A673 (cell line): ENCODE measurements at regions not wholly inside any gene's neighbourhood (a gene's known extent, or its start where the extent isn't known, plus 50 kb on each side); places are given as distances from the start of the nearest gene placed in this dataset.

Experiments used
- BruUV-seq: library from RNA; stranded (reverse); fragments of 400-500 nt; replicated peaks from 2 replicates; lab custom pipeline; 2021; lab: Mats Ljungman, UMichigan
- CTCF ChIA-PET: fragments of 300-600 bp; sonication (Branson Sonifier 250); formaldehyde crosslinking; loops from one replicate; lab custom pipeline; 2022; ENCODE audit warnings: antibody characterized with exemption; lab: Charles Lee
- POLR2A ChIA-PET: fragments of 300-600 bp; sonication (Branson Sonifier 250); formaldehyde crosslinking; loops from one replicate; lab custom pipeline; 2022; ENCODE audit warnings: antibody characterized with exemption; ENCODE audit not compliant: low non-redundant PET; lab: Charles Lee
- DNase-seq: peaks from one replicate; pipeline ENCODE4 v3.0.0-alpha.2; 2015; ENCODE audit warnings: low spot score
- H3K27ac ChIP-seq: fragments of 200-600 bp; sonication (generic); 2 replicates; pipeline ENCODE4 v1.5.1; 2016; ENCODE audit warnings: mixed run types, low read depth, mild to moderate bottlenecking, mixed read lengths, antibody characterized with exemption, low read length; ENCODE audit not compliant: poor library complexity, severe bottlenecking
- H3K27me3 ChIP-seq: fragments of 200-600 bp; sonication (generic); replicated peaks from 2 replicates; pipeline ENCODE4 v1.6.1; 2017; ENCODE audit warnings: mixed run types, low read depth, mild to moderate bottlenecking, mixed read lengths, antibody characterized with exemption, low read length; ENCODE audit not compliant: insufficient read depth, poor library complexity
- H3K36me3 ChIP-seq: fragments of 200-600 bp; sonication (generic); 2 replicates; pipeline ENCODE4 v1.6.1; 2016; ENCODE audit warnings: mixed run types, mild to moderate bottlenecking, mixed read lengths, antibody characterized with exemption, low read length; ENCODE audit not compliant: insufficient read depth, poor library complexity, severe bottlenecking
- H3K4me1 ChIP-seq: fragments of 200-600 bp; sonication (generic); 2 replicates; pipeline ENCODE4 v1.6.1; 2017; ENCODE audit warnings: mixed run types, mild to moderate bottlenecking, mixed read lengths, antibody characterized with exemption, low read length; ENCODE audit not compliant: insufficient read depth, poor library complexity, severe bottlenecking
- H3K4me3 ChIP-seq: fragments of 200-600 bp; sonication (generic); 2 replicates; pipeline ENCODE4 v1.5.1; 2016; ENCODE audit warnings: low read depth, mixed run types, mild to moderate bottlenecking, mixed read lengths, low read length; ENCODE audit not compliant: poor library complexity, severe bottlenecking
- H3K9me3 ChIP-seq: fragments of 200-600 bp; sonication (generic); 2 replicates; pipeline ENCODE4 v1.6.1; 2016; ENCODE audit warnings: mixed run types, low read depth, mild to moderate bottlenecking, mixed read lengths, antibody characterized with exemption, low read length; ENCODE audit not compliant: poor library complexity, severe bottlenecking
- EZH2 ChIP-seq: fragments of 200-600 bp; sonication (generic); IDR thresholded peaks from 2 replicates; pipeline ENCODE4 v1.6.1; 2017; ENCODE audit warnings: borderline replicate concordance, low read depth, mild to moderate bottlenecking, mixed read lengths, antibody characterized with exemption, low read length; ENCODE audit not compliant: poor library complexity, severe bottlenecking
- intact Hi-C: fragments of 100-400 bp; cut with micrococcal nuclease; formaldehyde crosslinking; loops from one replicate; pipeline ENCODE4 v1.10.0; 2022; ENCODE audit not compliant: unreplicated experiment
- TF ChIP-seq, protein P1 (sequence below): fragments of 300-800, 200-600 bp; sonication (generic); conservative IDR thresholded peaks from 2 replicates; pipeline ENCODE4 v1.5.1; 2017; ENCODE audit warnings: low read depth, mild to moderate bottlenecking, antibody characterized with exemption, low read length, moderate library complexity, mixed read lengths

- intact Hi-C loops, result no loop called here
- CTCF ChIA-PET, result no interaction called here
- no peak overlapping the region for H3K4me3 ChIP-seq
- H3K27me3 ChIP-seq, result no peaks in the 10 kb centered on the region
- TF ChIP-seq, protein P1, sequence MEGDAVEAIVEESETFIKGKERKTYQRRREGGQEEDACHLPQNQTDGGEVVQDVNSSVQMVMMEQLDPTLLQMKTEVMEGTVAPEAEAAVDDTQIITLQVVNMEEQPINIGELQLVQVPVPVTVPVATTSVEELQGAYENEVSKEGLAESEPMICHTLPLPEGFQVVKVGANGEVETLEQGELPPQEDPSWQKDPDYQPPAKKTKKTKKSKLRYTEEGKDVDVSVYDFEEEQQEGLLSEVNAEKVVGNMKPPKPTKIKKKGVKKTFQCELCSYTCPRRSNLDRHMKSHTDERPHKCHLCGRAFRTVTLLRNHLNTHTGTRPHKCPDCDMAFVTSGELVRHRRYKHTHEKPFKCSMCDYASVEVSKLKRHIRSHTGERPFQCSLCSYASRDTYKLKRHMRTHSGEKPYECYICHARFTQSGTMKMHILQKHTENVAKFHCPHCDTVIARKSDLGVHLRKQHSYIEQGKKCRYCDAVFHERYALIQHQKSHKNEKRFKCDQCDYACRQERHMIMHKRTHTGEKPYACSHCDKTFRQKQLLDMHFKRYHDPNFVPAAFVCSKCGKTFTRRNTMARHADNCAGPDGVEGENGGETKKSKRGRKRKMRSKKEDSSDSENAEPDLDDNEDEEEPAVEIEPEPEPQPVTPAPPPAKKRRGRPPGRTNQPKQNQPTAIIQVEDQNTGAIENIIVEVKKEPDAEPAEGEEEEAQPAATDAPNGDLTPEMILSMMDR, result no peak
- no peak for TF ChIP-seq EZH2
- no peaks in the 10 kb centered on the region for H3K4me1 ChIP-seq
- POLR2A ChIA-PET, result no interaction called here
- H3K36me3 ChIP-seq, result no peaks in the 10 kb centered on the region
- no TSS peak for BruUV-seq
- H3K27ac ChIP-seq, result no peak overlapping the region
- DNase-seq, result no peak
- no peaks in the 10 kb centered on the region for H3K9me3 ChIP-seq
Measured at GRCh38 chr14:97796511-97796910, 999.3 kb downstream of the VRK1 start.

- no peaks in the 10 kb centered on the region for H3K36me3 ChIP-seq
- H3K4me3 ChIP-seq, result no peak overlapping the region
- intact Hi-C loops, result no loop called here
- no peak for DNase-seq
- TF ChIP-seq EZH2, result no peak
- TF ChIP-seq, protein P1, result no peak
- ChIA-PET CTCF (no interaction called here), POLR2A (no interaction called here)
- no peaks in the 10 kb centered on the region for H3K27me3 ChIP-seq
- no peak overlapping the region for H3K27ac ChIP-seq
- no peaks in the 10 kb centered on the region for H3K4me1 ChIP-seq
- BruUV-seq, result no TSS peak
- H3K9me3 ChIP-seq, result no peaks in the 10 kb centered on the region
Measured at GRCh38 chr14:97798176-97798575, 1001.0 kb downstream of the VRK1 start.

DNA sequence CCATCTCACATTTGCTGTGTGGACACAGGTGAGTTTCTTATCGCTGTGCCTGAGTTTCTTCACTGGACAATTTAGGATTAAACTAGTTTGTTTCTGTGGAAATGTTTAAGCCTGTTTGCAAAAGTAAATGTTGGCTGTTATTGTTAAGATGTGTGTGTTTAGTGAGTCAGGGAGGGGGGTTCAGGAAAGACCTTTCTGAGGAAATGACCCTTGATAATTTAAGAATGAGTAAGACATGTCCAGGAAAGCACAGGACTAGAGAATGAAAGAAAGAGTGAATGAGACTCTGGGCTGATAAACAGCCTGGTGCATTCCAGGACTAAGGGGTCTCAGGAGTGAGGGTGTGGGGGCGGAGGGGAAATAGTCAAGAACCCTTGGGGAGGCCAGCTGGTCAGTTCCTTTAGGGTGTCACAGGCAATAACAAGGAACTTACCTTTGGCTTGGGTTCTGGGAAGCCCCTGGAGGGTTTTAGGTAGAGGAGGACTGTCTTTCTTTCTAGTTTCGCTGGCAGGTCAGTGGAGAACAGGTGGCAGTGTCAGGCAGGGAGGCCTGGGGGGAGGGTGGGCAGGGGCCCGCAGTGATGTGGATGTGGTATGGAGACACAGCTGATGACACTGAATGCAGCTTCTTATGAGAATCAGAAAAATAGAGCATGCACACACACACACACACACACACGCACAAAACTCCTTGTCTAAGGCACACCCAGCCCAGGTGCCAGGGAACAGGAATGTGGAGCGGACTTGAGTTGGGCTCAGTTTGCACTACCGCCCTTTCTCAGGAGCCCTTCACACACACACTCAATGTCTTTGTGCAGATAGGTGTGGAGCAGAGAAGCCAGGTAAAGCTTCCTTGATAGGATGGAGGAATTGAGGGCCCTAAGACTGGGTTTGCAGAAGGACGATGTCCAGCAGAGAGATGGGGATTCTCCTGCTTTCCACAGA lies 1005.5 kb downstream of the VRK1 start:
- Histone ChIP-seq H3K4me3 (no peak overlapping the region), H3K27ac (no peak overlapping the region), H3K36me3 (no peaks in the 10 kb centered on the region), H3K9me3 (no peaks in the 10 kb centered on the region), H3K4me1 (no peaks in the 10 kb centered on the region), H3K27me3 (no peaks in the 10 kb centered on the region)
- intact Hi-C loops, result no loop called here
- BruUV-seq, result no TSS peak
- CTCF ChIA-PET, result no interaction called here
- POLR2A ChIA-PET, result no interaction called here
- TF ChIP-seq EZH2, result no peak
- TF ChIP-seq, protein P1, result no peak
- no peak for DNase-seq
